Keratinocyte (primary cell): ENCODE measurements at regions not wholly inside any gene's neighbourhood (a gene's known extent, or its start where the extent isn't known, plus 50 kb on each side); places are given as distances from the start of the nearest gene placed in this dataset.
"Not testable (repeated sequence)": the region's sequence is repeated elsewhere in the genome, so short reads cannot be mapped to it uniquely, and the experiment has no call there.

Source experiments
- EZH2 ChIP-seq: IDR thresholded peaks from one replicate; pipeline ENCODE4 v1.6.1; 2012; ENCODE audit warnings: inconsistent platforms, mild to moderate bottlenecking, low read length, moderate library complexity
- TF ChIP-seq, protein P1 (sequence below), 3 experiments: IDR thresholded peaks in 1 of 3; conservative IDR thresholded peaks in 1 of 3; optimal IDR thresholded peaks in 1 of 3; 2 replicates in 2 of 3; 3 replicates in 1 of 3; pipeline versions ENCODE3 to v1.5.1; 2011; ENCODE audit warnings: low read length in 3 of 3, mild to moderate bottlenecking in 3 of 3, moderate library complexity in 2 of 3, control low read depth in 1 of 3, inconsistent platforms in 1 of 3; ENCODE audit not compliant: insufficient read depth in 2 of 3; ENCODE audit errors: extremely low read depth in 1 of 3

- TF ChIP-seq EZH2 = not testable (repeated sequence)
- TF ChIP-seq, protein P1, sequence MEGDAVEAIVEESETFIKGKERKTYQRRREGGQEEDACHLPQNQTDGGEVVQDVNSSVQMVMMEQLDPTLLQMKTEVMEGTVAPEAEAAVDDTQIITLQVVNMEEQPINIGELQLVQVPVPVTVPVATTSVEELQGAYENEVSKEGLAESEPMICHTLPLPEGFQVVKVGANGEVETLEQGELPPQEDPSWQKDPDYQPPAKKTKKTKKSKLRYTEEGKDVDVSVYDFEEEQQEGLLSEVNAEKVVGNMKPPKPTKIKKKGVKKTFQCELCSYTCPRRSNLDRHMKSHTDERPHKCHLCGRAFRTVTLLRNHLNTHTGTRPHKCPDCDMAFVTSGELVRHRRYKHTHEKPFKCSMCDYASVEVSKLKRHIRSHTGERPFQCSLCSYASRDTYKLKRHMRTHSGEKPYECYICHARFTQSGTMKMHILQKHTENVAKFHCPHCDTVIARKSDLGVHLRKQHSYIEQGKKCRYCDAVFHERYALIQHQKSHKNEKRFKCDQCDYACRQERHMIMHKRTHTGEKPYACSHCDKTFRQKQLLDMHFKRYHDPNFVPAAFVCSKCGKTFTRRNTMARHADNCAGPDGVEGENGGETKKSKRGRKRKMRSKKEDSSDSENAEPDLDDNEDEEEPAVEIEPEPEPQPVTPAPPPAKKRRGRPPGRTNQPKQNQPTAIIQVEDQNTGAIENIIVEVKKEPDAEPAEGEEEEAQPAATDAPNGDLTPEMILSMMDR (optimal IDR thresholded peaks at IDR 0.05 in 1 of 3, IDR thresholded peaks at IDR 0.05 in 1 of 3, conservative IDR thresholded peaks at IDR 0.05 in 1 of 3; ENCODE audit: extremely low read depth in 1 of 3, insufficient read depth in 2 of 3, low read length in 3 of 3) = not testable (repeated sequence)
These were observed 98.7 kb upstream of the GPR141 start for GRCh38 chr7:37584651-37585463.
